ENCODE measurements at regions not wholly inside any gene's neighbourhood (a gene's known extent, or its start where the extent isn't known, plus 50 kb on each side); places are given as distances from the start of the nearest gene placed in this dataset.

DNA sequence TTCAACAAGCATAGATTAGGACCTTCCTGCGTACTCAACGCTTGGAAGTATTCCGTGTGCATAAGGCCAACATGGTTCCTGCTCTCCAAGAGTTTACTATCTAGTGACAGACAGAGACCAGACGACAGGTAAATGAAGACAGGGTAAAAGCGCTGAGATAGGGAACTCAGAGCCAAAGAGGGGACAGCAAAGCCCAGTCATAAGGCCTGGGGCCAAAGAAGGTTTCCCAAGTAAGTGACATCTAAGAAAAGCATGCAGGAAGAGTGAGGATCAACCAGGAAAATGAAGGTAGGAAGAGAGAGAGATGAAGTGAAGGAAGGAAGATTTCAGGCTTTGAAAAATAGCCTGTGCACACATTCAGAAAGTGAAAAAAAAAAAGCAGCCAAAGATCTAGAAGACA is 76.9 kb upstream of the CDH20 start:
- no peak for DNase-seq (ENCODE audit: extremely low spot score)
- WGBS = 76% methylated on average over 5 of the region's 5 CpGs
- no peak overlapping the region for H3K27ac ChIP-seq (ENCODE audit: low read depth)

DNA sequence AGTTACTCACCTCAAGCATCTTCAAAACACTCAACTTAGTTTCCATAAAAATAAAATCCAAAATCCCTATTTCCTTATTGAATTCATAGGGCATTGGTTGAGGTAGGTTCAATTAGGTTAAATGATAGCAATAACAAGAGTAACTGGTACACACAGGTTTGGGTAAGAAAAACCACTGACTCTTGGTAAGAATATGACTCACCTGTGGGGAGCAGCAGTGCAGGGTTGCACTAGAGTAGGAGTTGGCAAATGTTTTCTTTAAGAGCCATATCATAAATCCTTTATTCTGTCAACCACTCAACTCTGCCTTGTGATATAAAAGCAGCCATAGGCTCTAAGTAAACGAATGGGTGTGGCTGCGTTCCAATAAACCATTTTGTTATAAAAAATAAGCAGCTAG is 71.4 kb upstream of the CDH20 start:
- no peaks in the 10 kb centered on the region for H3K4me1 ChIP-seq (ENCODE audit: insufficient read depth)
- H3K36me3 ChIP-seq (ENCODE audit: insufficient read depth) = no peaks in the 10 kb centered on the region
- no peak for DNase-seq (ENCODE audit: extremely low spot score)
- 79% methylated on average over 2 of the region's 2 CpGs for WGBS
- no peak overlapping the region for H3K4me3 ChIP-seq (ENCODE audit: low read depth, low read length)
- H3K27ac ChIP-seq (ENCODE audit: low read depth) = no peak overlapping the region

More for the DNA sequence above, 76.9 kb upstream of the CDH20 start:
- no peak overlapping the region for H3K4me3 ChIP-seq (ENCODE audit: low read depth, low read length)
- H3K36me3 ChIP-seq (ENCODE audit: insufficient read depth) = no peaks in the 10 kb centered on the region
- H3K4me1 ChIP-seq (ENCODE audit: insufficient read depth) = no peaks in the 10 kb centered on the region

GRCh38 chr18:61272793-61273192 is 60.4 kb upstream of the CDH20 start:
- H3K4me1 ChIP-seq (ENCODE audit: insufficient read depth) = no peaks in the 10 kb centered on the region
- no peaks in the 10 kb centered on the region for H3K36me3 ChIP-seq (ENCODE audit: insufficient read depth)
- no peak overlapping the region for H3K4me3 ChIP-seq (ENCODE audit: low read depth, low read length)
- no peak for DNase-seq (ENCODE audit: extremely low spot score)
- 92% methylated on average over 2 of the region's 2 CpGs for WGBS
- no peak overlapping the region for H3K27ac ChIP-seq (ENCODE audit: low read depth)

DNA sequence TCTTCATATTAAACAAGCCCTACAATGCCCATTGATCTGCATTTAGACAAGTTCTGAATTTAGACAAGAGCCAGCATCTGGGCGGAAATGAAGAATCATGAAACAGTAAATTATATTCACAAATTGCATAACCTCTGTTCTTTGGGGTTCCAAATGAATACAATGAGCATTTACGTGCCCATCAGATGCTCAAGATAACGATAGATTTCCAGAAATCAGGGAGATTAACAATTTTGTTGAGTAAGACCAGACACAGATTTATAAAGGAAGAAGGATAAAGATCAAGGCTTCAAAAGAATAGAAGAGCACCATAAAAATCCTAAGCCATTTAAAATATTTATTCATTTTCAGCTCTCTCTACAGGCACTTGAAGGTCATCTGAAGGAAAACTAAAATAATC is 59.7 kb upstream of the CDH20 start:
- Histone ChIP-seq H3K27ac (ENCODE audit: low read depth) (no peak overlapping the region), H3K36me3 (ENCODE audit: insufficient read depth) (no peaks in the 10 kb centered on the region), H3K4me1 (ENCODE audit: insufficient read depth) (no peaks in the 10 kb centered on the region), H3K4me3 (ENCODE audit: low read depth, low read length) (no peak overlapping the region)
- DNase-seq (ENCODE audit: extremely low spot score) = no peak
- WGBS = 38% methylated on average over 3 of the region's 3 CpGs

DNA sequence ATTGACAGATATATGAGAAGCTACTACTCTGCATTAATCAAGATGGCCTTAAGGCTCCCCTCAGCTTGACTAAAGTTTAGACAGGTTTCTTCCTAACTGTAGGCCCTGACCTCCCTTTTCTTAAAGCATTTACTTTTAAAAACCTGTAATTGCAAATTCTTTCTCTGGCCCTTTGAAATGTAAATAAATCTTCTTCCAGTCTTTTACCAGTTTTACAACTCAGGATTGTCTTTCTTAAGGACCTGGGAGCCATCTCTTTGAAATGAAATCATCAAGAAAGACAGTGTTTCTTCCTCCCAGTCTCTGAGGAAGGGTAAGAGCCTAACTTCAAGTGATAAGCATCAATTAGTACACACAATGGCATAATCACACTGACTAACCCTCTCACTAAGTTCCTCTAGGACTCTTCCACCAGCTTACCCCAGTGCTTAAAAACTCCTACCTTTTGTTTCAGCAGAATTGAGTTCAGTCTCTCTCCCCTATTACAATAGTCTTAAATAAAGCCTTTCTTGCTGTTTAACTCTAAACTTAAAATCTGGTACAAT is 58.7 kb upstream of the CDH20 start:
- H3K27ac ChIP-seq (ENCODE audit: low read depth) = no peak overlapping the region
- H3K4me1 ChIP-seq (ENCODE audit: insufficient read depth) = no peaks in the 10 kb centered on the region
- no peaks in the 10 kb centered on the region for H3K36me3 ChIP-seq (ENCODE audit: insufficient read depth)
- no peak for DNase-seq (ENCODE audit: extremely low spot score)
- H3K4me3 ChIP-seq (ENCODE audit: low read depth, low read length) = no peak overlapping the region

- H3K27ac ChIP-seq (ENCODE audit: low read depth) = no peak overlapping the region
- no peaks in the 10 kb centered on the region for H3K36me3 ChIP-seq (ENCODE audit: insufficient read depth)
- no peak for DNase-seq (ENCODE audit: extremely low spot score)
- H3K4me1 ChIP-seq (ENCODE audit: insufficient read depth) = no peaks in the 10 kb centered on the region
- H3K4me3 ChIP-seq (ENCODE audit: low read depth, low read length) = no peak overlapping the region
These were observed 55.4 kb upstream of the CDH20 start for GRCh38 chr18:61277808-61278207.

DNA sequence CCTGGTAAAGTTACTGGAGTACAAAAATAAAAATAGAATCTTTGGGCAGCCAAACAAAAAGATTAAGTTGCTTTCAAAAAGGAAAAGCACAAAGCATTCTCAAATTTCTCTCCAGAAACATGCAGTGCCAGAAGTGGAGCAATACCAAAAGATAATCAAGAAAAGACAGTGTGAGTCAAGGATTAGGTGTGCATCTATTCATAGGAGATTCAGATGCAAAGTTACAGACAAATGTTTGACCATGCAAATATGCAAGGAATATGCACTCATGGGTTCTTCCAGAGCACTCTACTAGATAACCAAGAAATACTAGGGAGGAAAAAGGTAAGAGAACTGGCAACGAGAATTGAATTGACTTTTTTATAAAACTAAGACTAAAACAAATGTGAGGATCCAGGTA is 51.8 kb upstream of the CDH20 start:
- WGBS = 71% methylated on average over 1 of the region's 1 CpG
- H3K4me3 ChIP-seq (ENCODE audit: low read depth, low read length) = no peak overlapping the region
- H3K4me1 ChIP-seq (ENCODE audit: insufficient read depth) = no peaks in the 10 kb centered on the region
- no peak for DNase-seq (ENCODE audit: extremely low spot score)
- no peak overlapping the region for H3K27ac ChIP-seq (ENCODE audit: low read depth)
- H3K36me3 ChIP-seq (ENCODE audit: insufficient read depth) = no peaks in the 10 kb centered on the region

GRCh38 chr18:61282926-61283325 is 50.3 kb upstream of the CDH20 start:
- WGBS = 80% methylated on average over 2 of the region's 2 CpGs
- Histone ChIP-seq H3K36me3 (ENCODE audit: insufficient read depth) (no peaks in the 10 kb centered on the region), H3K4me3 (ENCODE audit: low read depth, low read length) (no peak overlapping the region), H3K4me1 (ENCODE audit: insufficient read depth) (no peaks in the 10 kb centered on the region), H3K27ac (ENCODE audit: low read depth) (no peak overlapping the region)
- DNase-seq (ENCODE audit: extremely low spot score) = no peak
